Inferior parietal cortex (tissue), 1 donor: ENCODE measurements at regions not wholly inside any gene's neighbourhood (a gene's known extent, or its start where the extent isn't known, plus 50 kb on each side); places are given as distances from the start of the nearest gene placed in this dataset.
"Not testable (repeated sequence)": the region's sequence is repeated elsewhere in the genome, so short reads cannot be mapped to it uniquely, and the experiment has no call there.

Experiments
- DNase-seq: peaks from one replicate; pipeline ENCODE4 v3.0.0-alpha.2; 2016; ENCODE audit errors: extremely low spot score

- no peak for DNase-seq
Measured at GRCh38 chr14:54256156-54256555, 140.7 kb upstream of the CDKN3 start.

- no peak for DNase-seq
Measured at GRCh38 chr14:54257424-54257823, 139.4 kb upstream of the CDKN3 start.

GRCh38 chr14:54258382-54258781 is 138.4 kb upstream of the CDKN3 start:
- no peak for DNase-seq

GRCh38 chr14:54259821-54260220 is 137.0 kb upstream of the CDKN3 start:
- no peak for DNase-seq

- DNase-seq: no peak
Measured at GRCh38 chr14:54261283-54261682, 135.5 kb upstream of the CDKN3 start.

GRCh38 chr14:54266616-54267015 is 130.2 kb upstream of the CDKN3 start:
- not testable (repeated sequence) for DNase-seq

DNA sequence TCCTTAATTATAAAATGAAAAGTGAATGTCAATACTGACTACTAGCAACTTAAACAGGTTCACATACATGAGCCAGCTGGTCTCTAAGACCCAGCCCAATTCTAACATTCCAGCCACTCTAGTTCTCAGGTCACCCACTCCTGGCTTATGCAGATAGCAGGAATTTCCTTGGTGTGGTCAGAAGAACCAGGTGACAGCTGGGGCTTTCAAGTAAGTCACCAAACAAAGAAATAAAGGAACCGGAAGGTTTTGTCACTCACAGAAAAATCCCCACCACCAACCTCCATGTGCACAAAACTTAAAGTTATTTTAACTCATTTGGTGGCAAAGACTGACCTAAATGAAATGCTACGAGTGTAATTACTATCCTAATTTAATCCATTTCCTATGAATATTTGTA is 129.6 kb upstream of the CDKN3 start:
- no peak for DNase-seq

DNA sequence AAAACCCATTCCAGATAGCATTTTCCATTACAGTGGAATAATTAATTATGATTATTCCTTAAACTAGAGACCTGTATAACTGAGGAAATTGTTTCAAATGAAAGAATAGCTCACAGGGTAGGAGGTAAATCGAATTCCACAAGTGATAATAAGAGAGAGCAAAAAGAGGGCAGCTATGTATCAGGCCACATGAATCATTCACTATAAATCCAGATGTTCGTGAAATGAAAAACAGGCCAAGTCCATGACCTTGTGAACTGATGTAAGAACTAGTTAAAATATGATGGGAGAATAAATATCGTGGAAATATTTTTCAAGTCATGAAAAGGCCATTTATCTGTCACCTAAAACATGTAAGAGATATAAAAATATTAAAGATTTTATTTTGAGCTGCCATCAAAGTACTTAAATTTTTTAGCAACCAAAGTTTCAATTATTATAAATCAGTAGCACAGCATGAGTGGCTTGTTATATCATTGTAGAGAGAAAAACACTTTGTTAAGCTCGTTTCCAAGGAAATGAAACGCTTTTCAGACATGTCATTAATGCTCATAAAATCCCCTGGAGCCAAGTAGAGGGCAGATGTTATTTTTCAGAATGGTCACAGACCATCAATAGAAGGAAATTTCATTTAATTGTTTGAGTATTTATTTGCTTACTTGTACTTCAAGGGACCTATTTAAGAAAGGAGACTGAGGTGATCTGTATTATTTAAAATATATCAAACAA is 120.6 kb upstream of the CDKN3 start:
- no peak for DNase-seq

DNA sequence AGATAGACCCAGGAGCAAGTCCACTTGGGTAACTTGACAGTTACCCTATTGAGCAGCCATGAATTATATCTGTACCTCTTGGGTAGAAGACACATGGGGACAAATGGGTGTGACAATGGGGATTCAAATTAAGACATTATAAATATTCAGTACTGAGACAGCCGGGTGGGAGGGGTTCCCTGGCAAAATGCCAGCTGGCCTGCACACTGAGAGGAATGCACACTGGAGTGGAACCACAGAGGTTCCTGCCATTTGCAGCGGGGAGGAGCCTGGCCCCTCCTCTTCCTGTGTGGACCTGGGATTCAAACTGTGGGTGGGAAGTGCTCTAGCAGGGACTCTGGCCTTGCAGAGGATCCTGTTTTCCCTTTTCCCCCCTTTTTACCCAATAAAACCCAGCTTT is 118.7 kb upstream of the CDKN3 start:
- DNase-seq: no peak

- DNase-seq: no peak
Measured at GRCh38 chr14:54278665-54279295, 118.0 kb upstream of the CDKN3 start.

- DNase-seq: no peak
Measured at GRCh38 chr14:54282849-54283248, 114.0 kb upstream of the CDKN3 start.

DNA sequence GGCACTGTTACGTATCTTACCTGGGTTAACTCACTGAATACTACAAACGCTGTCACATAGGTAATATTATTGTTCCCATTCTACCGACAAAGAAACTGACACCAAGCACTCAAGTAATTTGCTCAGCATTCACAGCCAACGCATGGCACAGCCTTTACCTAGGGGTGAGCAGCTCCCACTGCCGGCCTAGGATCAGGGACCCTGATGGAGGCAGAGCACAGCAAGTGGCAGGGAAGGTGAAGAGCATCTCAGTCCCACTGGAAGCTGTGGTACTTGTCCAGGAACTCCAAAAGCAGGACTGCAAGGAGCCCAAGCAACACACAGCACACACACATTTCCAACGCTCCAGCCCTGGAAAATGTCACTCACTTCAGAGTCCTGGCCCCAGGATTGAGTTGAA is 111.8 kb upstream of the CDKN3 start:
- no peak for DNase-seq

DNA sequence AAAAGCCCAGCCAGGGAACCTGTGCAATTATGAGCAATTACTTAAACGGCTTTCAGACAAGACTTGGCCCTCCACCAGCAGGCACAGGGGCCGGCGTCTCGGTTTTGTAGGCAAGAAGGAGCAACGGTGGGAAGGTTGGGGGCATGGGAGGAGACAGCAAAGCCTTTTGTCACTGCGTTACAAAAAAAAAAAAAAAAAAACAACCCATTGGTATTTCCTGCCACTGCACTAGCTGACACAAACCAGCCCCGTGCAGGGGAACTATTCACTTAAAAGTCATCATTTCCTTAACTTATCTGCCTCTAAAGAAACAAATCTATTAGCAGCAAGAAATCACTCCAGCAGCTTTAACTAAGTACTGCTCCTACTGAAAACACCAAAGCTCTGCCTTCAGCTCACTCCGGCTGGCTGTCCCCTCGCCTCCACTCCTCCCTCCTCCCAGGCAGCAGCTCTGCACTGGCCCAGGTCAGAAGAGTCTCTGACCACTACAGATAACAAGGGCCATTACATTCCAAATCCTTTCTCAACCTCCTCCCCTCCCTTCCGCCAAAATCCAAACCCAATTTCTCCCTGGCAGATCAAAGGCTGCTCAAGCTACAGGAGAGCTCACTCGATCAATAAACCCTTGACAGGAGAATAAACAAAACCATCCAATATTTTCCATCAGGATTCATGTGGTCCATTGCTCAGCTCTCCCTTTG is 105.2 kb upstream of the CDKN3 start:
- no peak for DNase-seq

GRCh38 chr14:54294802-54295201 is 102.0 kb upstream of the CDKN3 start:
- no peak for DNase-seq

DNA sequence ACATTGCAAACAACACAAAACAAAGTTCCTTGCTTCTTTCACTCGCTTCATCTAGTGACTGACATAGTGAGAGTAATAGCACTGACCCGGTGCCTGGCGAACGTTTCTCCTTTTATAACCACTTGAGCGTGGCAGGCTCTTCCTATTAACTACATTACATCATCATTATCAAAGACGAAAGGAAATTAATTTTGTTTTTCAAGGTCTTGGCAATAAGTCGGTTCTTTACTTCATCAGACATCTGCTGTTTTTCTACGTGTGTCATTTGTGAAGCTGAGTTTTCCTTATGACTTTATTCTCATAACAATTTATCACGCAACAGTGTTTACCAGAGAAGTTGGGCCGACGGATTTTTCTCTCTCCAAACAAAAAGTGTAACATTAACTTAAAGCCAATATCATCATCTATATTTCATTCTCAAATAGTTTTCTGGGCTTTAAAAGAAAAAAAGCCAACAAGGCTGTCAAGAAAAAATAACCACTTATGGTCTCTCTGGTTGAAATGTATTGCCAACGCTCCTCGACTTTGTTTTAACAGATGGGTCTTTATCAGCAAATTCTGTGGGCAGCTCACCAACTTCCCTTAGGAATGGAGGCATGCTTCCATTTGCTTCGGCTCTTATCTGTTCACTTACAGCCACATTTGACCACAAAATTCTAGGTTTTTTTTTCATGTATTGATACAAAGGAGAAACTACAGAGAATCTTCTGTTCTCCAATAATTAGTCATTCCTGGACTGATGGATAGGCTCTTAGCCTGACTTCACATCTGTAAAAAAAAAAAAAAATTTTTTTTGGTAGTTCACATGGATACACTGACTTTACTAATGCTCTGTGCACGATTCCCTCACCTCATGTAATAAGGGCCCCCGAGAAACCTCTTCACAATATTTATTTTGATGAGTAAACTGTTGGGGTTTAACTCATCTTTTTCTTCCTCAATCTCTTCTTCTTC is 97.1 kb upstream of the CDKN3 start:
- DNase-seq: no peak

DNA sequence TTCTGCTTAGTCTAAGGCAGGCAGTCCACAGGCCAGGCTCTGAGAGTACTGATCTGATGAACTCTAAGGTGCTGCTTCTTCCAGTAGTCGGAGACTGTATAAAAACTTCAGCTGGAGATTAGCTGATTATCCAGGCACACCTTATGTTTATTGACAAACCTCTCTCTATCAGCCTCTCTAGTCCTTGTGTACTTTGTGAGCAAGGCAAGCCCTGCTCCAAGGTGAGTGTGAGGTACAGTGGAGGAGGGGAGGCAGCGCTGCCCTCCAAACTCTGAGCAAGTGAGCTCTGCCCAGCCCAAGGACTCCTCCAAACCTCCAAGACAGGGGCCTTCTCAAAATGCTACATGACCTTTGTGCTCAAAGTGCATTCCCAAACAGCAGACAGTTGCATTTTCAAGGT is 95.9 kb upstream of the CDKN3 start:
- DNase-seq: no peak

DNA sequence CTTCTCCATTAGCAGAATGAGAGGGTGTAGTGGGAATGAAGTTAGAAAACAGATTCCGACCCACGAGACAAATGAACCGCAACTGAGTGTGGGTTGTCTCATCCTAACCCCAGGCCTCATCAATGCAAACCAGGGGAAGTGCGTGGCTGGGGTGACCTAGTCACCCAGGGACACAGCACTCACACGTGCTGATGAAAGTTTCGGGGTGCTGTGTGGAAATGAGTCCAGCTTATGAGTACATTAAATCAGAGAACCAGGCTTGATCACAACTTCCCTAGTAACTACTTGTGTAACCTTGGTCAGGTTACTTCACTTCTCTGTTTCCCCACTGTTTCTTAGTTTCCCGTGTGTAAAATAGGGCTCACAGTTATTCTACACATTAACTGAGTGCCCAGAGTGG is 95.4 kb upstream of the CDKN3 start:
- no peak for DNase-seq

DNA sequence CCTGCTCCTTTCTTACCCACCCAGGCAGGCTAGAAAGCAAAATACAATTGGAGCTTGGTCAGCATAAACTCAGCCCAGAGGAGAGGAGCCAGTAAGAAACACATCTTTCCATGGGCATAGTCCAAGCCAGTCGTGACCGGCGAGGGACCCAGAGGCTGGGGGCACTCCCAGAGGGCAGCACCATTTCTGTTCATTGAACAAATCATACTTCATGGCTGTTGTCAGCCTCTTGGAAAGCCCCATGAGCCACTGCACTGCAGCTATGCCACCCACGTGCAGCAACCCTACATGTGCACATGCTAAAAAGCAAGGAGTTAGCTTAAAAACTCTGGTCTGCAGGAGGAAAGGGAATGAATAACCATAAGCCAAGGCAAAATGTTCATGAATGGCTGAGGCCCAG is 90.0 kb upstream of the CDKN3 start:
- DNase-seq: no peak

DNA sequence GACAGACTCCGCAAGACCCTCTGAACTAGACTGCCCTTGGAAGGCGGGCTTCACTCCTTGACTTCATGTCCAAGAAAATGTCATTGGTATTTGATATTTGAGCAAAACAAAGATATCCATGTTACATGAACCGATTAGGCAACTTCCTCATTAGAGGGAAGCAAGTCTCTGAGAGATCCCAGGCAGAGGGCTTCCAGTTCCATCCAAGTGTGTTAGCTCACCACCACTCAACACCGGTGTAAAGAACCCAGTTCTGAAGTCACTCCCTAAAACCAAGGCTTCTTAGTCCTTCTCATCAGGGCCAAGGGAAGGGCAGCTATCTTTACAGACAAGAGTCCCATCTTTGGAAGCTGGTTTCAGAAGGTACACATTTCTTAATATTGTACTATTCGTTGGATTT is 87.2 kb upstream of the CDKN3 start:
- DNase-seq: no peak

- DNase-seq: no peak
Measured at GRCh38 chr14:54310151-54310850, 86.5 kb upstream of the CDKN3 start.

DNA sequence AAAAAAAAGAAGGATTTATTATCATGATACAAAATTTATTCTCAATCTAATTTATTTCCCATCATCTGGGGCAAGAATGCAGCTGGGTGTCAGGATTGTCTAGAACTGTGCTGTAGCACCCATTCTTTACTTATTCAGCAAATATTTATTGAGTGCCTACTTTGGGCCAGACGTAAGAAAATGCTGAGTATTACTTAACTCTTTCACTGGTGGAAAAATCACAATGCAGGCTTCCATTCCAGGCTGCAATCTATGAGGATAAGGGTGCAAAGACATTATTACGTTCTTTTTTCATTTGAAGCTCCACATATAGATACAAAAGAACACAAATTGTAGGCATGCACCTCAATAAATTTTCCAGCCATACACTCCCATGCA is 86.0 kb upstream of the CDKN3 start:
- DNase-seq: no peak
